NT2/D1 (cell line): ENCODE measurements at regions not wholly inside any gene's neighbourhood (a gene's known extent, or its start where the extent isn't known, plus 50 kb on each side); places are given as distances from the start of the nearest gene placed in this dataset.

Experiments used
- SUZ12 ChIP-seq: IDR thresholded peaks from 2 replicates; pipeline ENCODE4 v1.6.1; 2011; ENCODE audit not compliant: insufficient read length, insufficient read depth; ENCODE audit errors: extremely low read depth
- YY1 ChIP-seq: IDR thresholded peaks from 2 replicates; pipeline ENCODE4 v1.6.1; 2011; ENCODE audit not compliant: insufficient read length, insufficient read depth
- ZNF274 ChIP-seq: IDR thresholded peaks from 2 replicates; pipeline ENCODE4 v1.6.1; 2011; ENCODE audit warnings: mild to moderate bottlenecking, low read depth, low read length

- TF ChIP-seq ZNF274 (no peak), YY1 (no peak), SUZ12 (no peak)
Measured at GRCh38 chr18:79600141-79600540, 79.5 kb upstream of the CTDP1 start.
